Endothelial cell (in vitro differentiated cells): ENCODE measurements at regions not wholly inside any gene's neighbourhood (a gene's known extent, or its start where the extent isn't known, plus 50 kb on each side); places are given as distances from the start of the nearest gene placed in this dataset.

Experiments used
- DNase-seq: peaks from one replicate; pipeline ENCODE4 v3.0.0; 2021; ENCODE audit warnings: low spot score
- H3K27ac Mint-ChIP-seq: one replicate; pipeline ENCODE4 v1.8.0; 2021; ENCODE audit warnings: mixed read lengths, inconsistent platforms; ENCODE audit not compliant: unreplicated experiment
- H3K27me3 Mint-ChIP-seq: one replicate; pipeline ENCODE4 v1.8.0; 2021; ENCODE audit warnings: mild to moderate bottlenecking, moderate library complexity, mixed read lengths, inconsistent platforms; ENCODE audit not compliant: unreplicated experiment
- H3K36me3 Mint-ChIP-seq: one replicate; pipeline ENCODE4 v1.8.0; 2021; ENCODE audit warnings: mild to moderate bottlenecking, low read depth, mixed read lengths, inconsistent platforms; ENCODE audit not compliant: unreplicated experiment
- H3K4me1 Mint-ChIP-seq: one replicate; pipeline ENCODE4 v1.8.0; 2021; ENCODE audit warnings: mild to moderate bottlenecking, mixed read lengths, inconsistent platforms; ENCODE audit not compliant: unreplicated experiment
- H3K4me3 Mint-ChIP-seq: one replicate; pipeline ENCODE4 v1.8.0; 2021; ENCODE audit warnings: mild to moderate bottlenecking, mixed read lengths, inconsistent platforms; ENCODE audit not compliant: unreplicated experiment
- H3K9me3 Mint-ChIP-seq: one replicate; pipeline ENCODE4 v1.8.0; 2021; ENCODE audit warnings: mixed read lengths, inconsistent platforms; ENCODE audit not compliant: unreplicated experiment
- CTCF ChIP-seq: fragments of 200-600 bp; sonication (generic); IDR thresholded peaks from one replicate; pipeline ENCODE4 v1.5.0; 2021; ENCODE audit warnings: antibody characterized with exemption; ENCODE audit not compliant: unreplicated experiment

GRCh38 chr7:113825832-113826231 is 93.0 kb downstream of the PPP1R3A start:
- Mint-ChIP-seq H3K36me3 (no peaks in the 10 kb centered on the region), H3K4me3 (no peak overlapping the region), H3K27ac (no peak overlapping the region), H3K27me3 (peaks cover 1% of the 10 kb centered on the region), H3K9me3 (no peaks in the 10 kb centered on the region), H3K4me1 (peaks cover 4% of the 10 kb centered on the region)
- TF ChIP-seq CTCF: no peak
- no peak for DNase-seq

DNA sequence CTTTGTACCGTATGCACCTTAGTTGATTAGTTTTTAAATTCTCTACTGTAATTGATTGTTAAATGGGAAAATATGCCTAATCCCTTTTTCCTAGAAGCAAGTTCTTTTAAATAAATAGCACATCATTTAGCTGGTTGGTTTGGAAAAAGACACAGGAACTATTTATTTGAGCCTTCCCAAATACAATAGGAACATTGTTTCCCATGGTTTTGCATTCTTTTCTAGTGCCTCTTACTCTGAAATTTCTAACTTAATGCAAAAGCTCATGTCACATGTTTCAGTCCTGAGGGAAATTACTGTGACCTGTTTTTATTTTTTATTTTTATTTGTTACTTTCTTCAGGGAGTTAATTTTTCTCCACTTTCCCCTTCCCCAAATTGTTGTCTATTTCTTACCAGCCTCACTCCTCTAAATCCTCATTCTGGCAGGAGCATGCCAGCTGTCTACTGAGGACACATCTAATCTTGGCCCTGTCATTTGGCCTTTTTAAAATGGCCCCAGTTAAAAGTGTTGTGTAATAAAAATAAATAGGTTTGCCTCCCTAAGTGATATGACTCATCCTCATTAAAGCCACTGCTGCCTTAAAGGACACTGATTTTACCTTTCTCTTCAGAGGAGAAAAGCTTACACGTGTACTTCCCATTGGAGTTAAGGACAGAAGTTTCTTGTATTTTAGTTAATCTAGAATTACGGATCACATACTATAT is 94.5 kb downstream of the PPP1R3A start:
- Mint-ChIP-seq H3K27ac (peak overlapping the region; percentile 4), H3K36me3 (no peaks in the 10 kb centered on the region), H3K27me3 (no peaks in the 10 kb centered on the region), H3K4me1 (peaks cover 4% of the 10 kb centered on the region), H3K9me3 (no peaks in the 10 kb centered on the region), H3K4me3 (no peak overlapping the region)
- no peak for TF ChIP-seq CTCF
- DNase-seq: no peak

- no peak for DNase-seq
- Mint-ChIP-seq H3K36me3 (no peaks in the 10 kb centered on the region), H3K9me3 (no peaks in the 10 kb centered on the region), H3K27me3 (no peaks in the 10 kb centered on the region), H3K27ac (no peak overlapping the region), H3K4me1 (peaks cover 3% of the 10 kb centered on the region), H3K4me3 (no peak overlapping the region)
- no peak for TF ChIP-seq CTCF
Measured at GRCh38 chr7:113819474-113819873, 99.3 kb downstream of the PPP1R3A start.

GRCh38 chr7:113816639-113817038 is 102.2 kb downstream of the PPP1R3A start:
- Mint-ChIP-seq H3K4me1 (no peaks in the 10 kb centered on the region), H3K27me3 (no peaks in the 10 kb centered on the region), H3K27ac (no peak overlapping the region), H3K4me3 (no peak overlapping the region), H3K36me3 (no peaks in the 10 kb centered on the region), H3K9me3 (no peaks in the 10 kb centered on the region)
- TF ChIP-seq CTCF: no peak
- no peak for DNase-seq

GRCh38 chr7:113813471-113813870 is 105.3 kb downstream of the PPP1R3A start:
- no peak for DNase-seq
- Mint-ChIP-seq H3K36me3 (no peaks in the 10 kb centered on the region), H3K4me3 (no peak overlapping the region), H3K9me3 (no peaks in the 10 kb centered on the region), H3K27me3 (no peaks in the 10 kb centered on the region), H3K4me1 (no peaks in the 10 kb centered on the region), H3K27ac (no peak overlapping the region)
- TF ChIP-seq CTCF: no peak
